K562 (cell line): ENCODE measurements at regions not wholly inside any gene's neighbourhood (a gene's known extent, or its start where the extent isn't known, plus 50 kb on each side); places are given as distances from the start of the nearest gene placed in this dataset.

Experiments used
- ATAC-seq: fragments of 200-7000 bp; cut with Tn5 transposase; 3 replicates; pipeline ENCODE4 v1.9.1; 2020; ENCODE audit warnings: moderate library complexity
- BruUV-seq: library from RNA; stranded (reverse); fragments of 400-500 nt; replicated peaks from 2 replicates; lab custom pipeline; 2021; lab: Mats Ljungman, UMichigan
- CTCF ChIA-PET: fragments of 300-600 bp; formaldehyde crosslinking; extraction: SDS; loops from one replicate; lab custom pipeline; 2021; ENCODE audit warnings: low intra/inter-chr PET ratio; lab: Yijun Ruan, JAX
- POLR2A ChIA-PET: fragments of 300-600, 350-650 bp; sonication (Branson Sonifier 250); formaldehyde crosslinking; extraction: SDS; loops from one replicate; lab custom pipeline; 2021; ENCODE audit warnings: antibody characterized with exemption, inconsistent platforms; lab: Yijun Ruan, JAX
- DNase-seq, 4 experiments: peaks; one replicate each; pipeline versions ENCODE4 v3.0.0 to v3.0.0-alpha.2; 2011 to 2018; ENCODE audit warnings: low spot score in 3 of 4, mixed read lengths in 3 of 4; ENCODE audit errors: extremely low read depth in 1 of 4
- FAIRE-seq: peaks from 2 replicates; lab custom pipeline; 2011; peaks lifted over from hg19 to GRCh38; lab: Jason Lieb, UNC
- H2AFZ ChIP-seq: 2 replicates; pipeline ENCODE4 v1.6.0; 2011; ENCODE audit warnings: low read depth, low read length, control low read depth, inconsistent platforms
- H3K27ac ChIP-seq: fragments of 200-600 bp; 3 replicates; pipeline ENCODE4 v1.8.0; 2011; ENCODE audit warnings: low read depth, mild to moderate bottlenecking, control low read depth, inconsistent platforms, low read length, moderate library complexity, mixed read lengths; ENCODE audit errors: extremely low read depth
- H3K27me3 ChIP-seq, 2 experiments: fragments of 300-600 bp in 1 of 2; 2 replicates in 1 of 2; 3 replicates in 1 of 2; pipeline versions ENCODE4 v1.6.0 to v1.8.0; 2011; ENCODE audit warnings: inconsistent platforms in 2 of 2, low read length in 2 of 2, mild to moderate bottlenecking in 1 of 2, mixed read lengths in 1 of 2, moderate library complexity in 1 of 2; ENCODE audit not compliant: control insufficient read depth in 2 of 2, insufficient read depth in 2 of 2
- H3K36me3 ChIP-seq: fragments of 300-600 bp; 3 replicates; pipeline ENCODE4 v1.8.0; 2011; ENCODE audit warnings: mild to moderate bottlenecking, low read length, inconsistent platforms; ENCODE audit not compliant: control insufficient read depth, insufficient read depth
- H3K4me1 ChIP-seq, 2 experiments: fragments of 200-600 bp in 1 of 2; replicated peaks in 1 of 2; 2 replicates in 1 of 2; 3 replicates in 1 of 2; pipeline versions ENCODE4 v1.5.1 to v1.8.0; 2011; ENCODE audit warnings: inconsistent platforms in 2 of 2, low read length in 2 of 2, mild to moderate bottlenecking in 1 of 2, mixed read lengths in 1 of 2, moderate library complexity in 1 of 2; ENCODE audit not compliant: control insufficient read depth in 2 of 2, insufficient read depth in 2 of 2
- H3K4me2 ChIP-seq: 2 replicates; pipeline ENCODE4 v1.6.1; 2011; ENCODE audit warnings: low read length, control low read depth, inconsistent platforms, mixed read lengths; ENCODE audit not compliant: insufficient read depth
- H3K4me3 ChIP-seq: fragments of 200-600 bp; sonication (generic), shearing (Covaris generic); 2 replicates; pipeline ENCODE4 v1.5.1; 2016; ENCODE audit warnings: control low read depth, inconsistent platforms
- H3K79me2 ChIP-seq: fragments of 200-600 bp; 3 replicates; pipeline ENCODE4 v1.8.0; 2011; ENCODE audit warnings: low read length, inconsistent platforms; ENCODE audit not compliant: control insufficient read depth, insufficient read depth
- H3K9ac ChIP-seq, 2 experiments: 2 replicates each; pipeline versions ENCODE4 v1.6.0 to v1.6.1; 2011; ENCODE audit warnings: low read depth in 2 of 2, low read length in 2 of 2, control low read depth in 1 of 2, inconsistent platforms in 1 of 2, mild to moderate bottlenecking in 1 of 2, mixed read lengths in 1 of 2; ENCODE audit not compliant: insufficient read depth in 1 of 2
- H3K9me1 ChIP-seq: one replicate; pipeline ENCODE4 v1.6.0; 2011; ENCODE audit warnings: inconsistent platforms, mild to moderate bottlenecking, low read length, moderate library complexity; ENCODE audit not compliant: control insufficient read depth, insufficient read depth
- H3K9me3 ChIP-seq: replicated peaks from 2 replicates; pipeline ENCODE4 v1.5.1; 2011; ENCODE audit warnings: low read depth, low read length, inconsistent platforms; ENCODE audit not compliant: control insufficient read depth, insufficient read depth
- H4K20me1 ChIP-seq: replicated peaks from 2 replicates; pipeline ENCODE4 v1.6.1; 2011; ENCODE audit warnings: low read length, inconsistent platforms, mixed read lengths; ENCODE audit not compliant: control insufficient read depth, insufficient read depth
- BRD4 ChIP-seq: fragments of 200-600 bp; sonication (generic); IDR thresholded peaks from 2 replicates; pipeline ENCODE4 v1.6.1; 2017; ENCODE audit warnings: inconsistent platforms
- CAMTA2 ChIP-seq: fragments of 250-450 bp; sonication (Bioruptor Pico); conservative IDR thresholded peaks from 2 replicates; pipeline ENCODE4 v1.5.1; 2022
- CEBPB ChIP-seq: fragments of 450-650 bp; IDR thresholded peaks from 2 replicates; pipeline ENCODE4 v1.6.1; 2016; ENCODE audit warnings: missing genetic modification characterization, missing compliant biosample characterization
- HDAC2 ChIP-seq: fragments of 450-650 bp; IDR thresholded peaks from 2 replicates; pipeline ENCODE4 v1.6.1; 2016; ENCODE audit warnings: mild to moderate bottlenecking
- LCOR ChIP-seq: sonication (generic); formaldehyde crosslinking; IDR thresholded peaks from 2 replicates; pipeline ENCODE4 v1.8.0; 2022; ENCODE audit warnings: mild to moderate bottlenecking, missing genetic modification reagents
- PYGO2 ChIP-seq: fragments of 450-650 bp; IDR thresholded peaks from 2 replicates; pipeline ENCODE4 v1.6.1; 2016; ENCODE audit warnings: mild to moderate bottlenecking, missing genetic modification characterization, moderate library complexity, missing compliant biosample characterization
- RBBP5 ChIP-seq: fragments of 200-600 bp; sonication (generic); IDR thresholded peaks from 2 replicates; pipeline ENCODE4 v1.6.1; 2012; ENCODE audit warnings: borderline replicate concordance, mild to moderate bottlenecking, low read length, control low read depth, inconsistent platforms; ENCODE audit not compliant: insufficient read depth, poor library complexity, severe bottlenecking
- SRF ChIP-seq, 2 experiments: fragments of 250-450, 450-650 bp in 1 of 2; sonication (Bioruptor Pico) in 1 of 2; sonication (generic) in 1 of 2; formaldehyde crosslinking; IDR thresholded peaks; 2 replicates each; pipeline versions ENCODE4 v1.5.0 to v1.5.1; 2020 to 2022; ENCODE audit warnings: mild to moderate bottlenecking in 1 of 2, missing genetic modification reagents in 1 of 2
- XRCC4 ChIP-seq: IDR thresholded peaks from one replicate; pipeline ENCODE4 v1.6.1; 2011; ENCODE audit not compliant: insufficient read depth, insufficient read length; ENCODE audit errors: extremely low read depth
- ZNF584 ChIP-seq: fragments of 200-800 bp; sonication (Bioruptor generic); IDR thresholded peaks from 2 replicates; pipeline ENCODE4 v1.6.1; 2016; ENCODE audit warnings: low read depth, mild to moderate bottlenecking, missing genetic modification characterization, missing compliant biosample characterization
- ZNF75A ChIP-seq: fragments of 450-650 bp; formaldehyde crosslinking; IDR thresholded peaks from 2 replicates; pipeline ENCODE4 v1.4.0; 2020; ENCODE audit warnings: mild to moderate bottlenecking
- ZNF76 ChIP-seq: fragments of 250-450 bp; sonication (Bioruptor Pico); IDR thresholded peaks from 2 replicates; pipeline ENCODE4 v1.4.0; 2020; ENCODE audit warnings: mild to moderate bottlenecking, moderate library complexity, borderline replicate concordance
- ZNF785 ChIP-seq: fragments of 250-450 bp; sonication (Bioruptor Pico); IDR thresholded peaks from 2 replicates; pipeline ENCODE4 v1.4.0; 2020; ENCODE audit warnings: mild to moderate bottlenecking
- WGBS: fragments of 100-300 bp; shearing (Covaris generic); methylation state at CpG from one replicate; pipeline ENCODE4 v1.1.6; 2016; ENCODE audit warnings: low coverage, mixed read lengths; ENCODE audit not compliant: insufficient coverage; ENCODE audit errors: missing lambda C conversion rate; 5-methylcytosine and 5-hydroxymethylcytosine counted together
- in situ Hi-C: fragments of 300-500 bp; cut with MboI; formaldehyde crosslinking; loops from 4 replicates; pipeline ENCODE4 v1.15.0; 2018; ENCODE audit warnings: inconsistent platforms, mixed read lengths
- intact Hi-C: fragments of 100-400 bp; cut with micrococcal nuclease; formaldehyde crosslinking; loops from 2 replicates; pipeline ENCODE4 v1.14.2; 2022
- TF ChIP-seq, protein P1 (sequence below): fragments of 450-650 bp; IDR thresholded peaks from 2 replicates; pipeline ENCODE4 v1.6.1; 2016
- TF ChIP-seq, protein P2 (sequence below): IDR thresholded peaks from 2 replicates; pipeline ENCODE4 v1.6.1; 2011; ENCODE audit warnings: borderline replicate concordance, low read depth, mild to moderate bottlenecking, moderate library complexity, low read length; ENCODE audit not compliant: insufficient read depth, poor library complexity, severe bottlenecking
- TF ChIP-seq, protein P3 (sequence below): fragments of 250-450 bp; sonication (Bioruptor Pico); IDR thresholded peaks from 2 replicates; pipeline ENCODE4 v1.8.0; 2021; ENCODE audit warnings: borderline replicate concordance, mild to moderate bottlenecking, moderate library complexity; ENCODE audit not compliant: poor library complexity, severe bottlenecking
- TF ChIP-seq, protein P4 (sequence below): fragments of 200-800 bp; sonication (Bioruptor generic); IDR thresholded peaks from 2 replicates; pipeline ENCODE4 v1.6.1; 2017; ENCODE audit warnings: missing genetic modification characterization, missing compliant biosample characterization
- TF ChIP-seq, protein P5 (sequence below): fragments of 250-450 bp; sonication (Bioruptor Pico); IDR thresholded peaks from 2 replicates; pipeline ENCODE4 v1.4.0; 2020

DNA sequence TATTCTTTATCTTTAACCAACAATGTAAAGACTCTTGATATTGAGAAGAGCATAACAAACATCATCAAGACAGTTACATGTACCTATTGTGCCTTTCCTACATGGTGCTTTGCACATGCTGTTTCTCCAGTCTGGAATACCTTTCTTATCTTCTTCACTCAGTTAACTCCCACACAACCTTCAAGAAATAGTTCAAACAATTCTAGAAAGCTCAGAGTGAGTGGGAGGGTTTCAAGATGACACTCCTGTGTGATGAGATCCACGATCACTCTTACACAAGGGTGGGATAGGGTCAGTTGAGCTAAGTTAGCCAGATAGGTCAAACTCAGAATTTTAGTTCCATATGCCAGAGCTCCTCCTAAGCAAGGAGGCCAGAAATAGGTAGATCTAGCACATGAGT lies 915.5 kb downstream of the NR2F1-AS1 start:
- CTCF ChIA-PET, result no interaction called here
- WGBS, result 0% methylated on average over 1 of the region's 1 CpG
- FAIRE-seq, result no peak
- in situ Hi-C loops (no loop called here), intact Hi-C loops (no loop called here)
- H3K36me3 ChIP-seq, result no peaks in the 10 kb centered on the region
- H2AFZ ChIP-seq, result no peak overlapping the region
- no peaks in the 10 kb centered on the region for H3K9me3 ChIP-seq
- ATAC-seq, result no peak
- H3K4me2 ChIP-seq, result no peak overlapping the region
- POLR2A ChIA-PET, result no interaction called here
- no TSS peak for BruUV-seq
- H4K20me1 ChIP-seq, result no peaks in the 10 kb centered on the region
- no peaks in the 10 kb centered on the region for H3K4me1 ChIP-seq
- no peaks in the 10 kb centered on the region for H3K27me3 ChIP-seq
- no peak for DNase-seq
- H3K27ac ChIP-seq, result no peak overlapping the region
- no peaks in the 10 kb centered on the region for H3K79me2 ChIP-seq
- H3K9ac ChIP-seq, result no peak overlapping the region
- H3K4me3 ChIP-seq, result no peak overlapping the region
- H3K9me1 ChIP-seq, result no peaks in the 10 kb centered on the region
- TF ChIP-seq SRF (CRISPR knock-in tag; IDR thresholded peaks at IDR 0.05) (no peak), RBBP5 (no peak), CAMTA2 (CRISPR knock-in tag) (no peak), XRCC4 (no peak), ZNF785 (CRISPR knock-in tag) (no peak), LCOR (no peak), CEBPB (no peak), ZNF584 (CRISPR knock-in tag) (no peak), HDAC2 (no peak), ZNF75A (CRISPR knock-in tag) (no peak), ZNF76 (CRISPR knock-in tag) (no peak), BRD4 (no peak), PYGO2 (tag) (no peak)
- TF ChIP-seq, protein P1, sequence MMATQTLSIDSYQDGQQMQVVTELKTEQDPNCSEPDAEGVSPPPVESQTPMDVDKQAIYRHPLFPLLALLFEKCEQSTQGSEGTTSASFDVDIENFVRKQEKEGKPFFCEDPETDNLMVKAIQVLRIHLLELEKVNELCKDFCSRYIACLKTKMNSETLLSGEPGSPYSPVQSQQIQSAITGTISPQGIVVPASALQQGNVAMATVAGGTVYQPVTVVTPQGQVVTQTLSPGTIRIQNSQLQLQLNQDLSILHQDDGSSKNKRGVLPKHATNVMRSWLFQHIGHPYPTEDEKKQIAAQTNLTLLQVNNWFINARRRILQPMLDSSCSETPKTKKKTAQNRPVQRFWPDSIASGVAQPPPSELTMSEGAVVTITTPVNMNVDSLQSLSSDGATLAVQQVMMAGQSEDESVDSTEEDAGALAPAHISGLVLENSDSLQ, result no peak
- TF ChIP-seq, protein P2, sequence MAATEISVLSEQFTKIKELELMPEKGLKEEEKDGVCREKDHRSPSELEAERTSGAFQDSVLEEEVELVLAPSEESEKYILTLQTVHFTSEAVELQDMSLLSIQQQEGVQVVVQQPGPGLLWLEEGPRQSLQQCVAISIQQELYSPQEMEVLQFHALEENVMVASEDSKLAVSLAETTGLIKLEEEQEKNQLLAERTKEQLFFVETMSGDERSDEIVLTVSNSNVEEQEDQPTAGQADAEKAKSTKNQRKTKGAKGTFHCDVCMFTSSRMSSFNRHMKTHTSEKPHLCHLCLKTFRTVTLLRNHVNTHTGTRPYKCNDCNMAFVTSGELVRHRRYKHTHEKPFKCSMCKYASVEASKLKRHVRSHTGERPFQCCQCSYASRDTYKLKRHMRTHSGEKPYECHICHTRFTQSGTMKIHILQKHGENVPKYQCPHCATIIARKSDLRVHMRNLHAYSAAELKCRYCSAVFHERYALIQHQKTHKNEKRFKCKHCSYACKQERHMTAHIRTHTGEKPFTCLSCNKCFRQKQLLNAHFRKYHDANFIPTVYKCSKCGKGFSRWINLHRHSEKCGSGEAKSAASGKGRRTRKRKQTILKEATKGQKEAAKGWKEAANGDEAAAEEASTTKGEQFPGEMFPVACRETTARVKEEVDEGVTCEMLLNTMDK, result no peak
- TF ChIP-seq, protein P3, sequence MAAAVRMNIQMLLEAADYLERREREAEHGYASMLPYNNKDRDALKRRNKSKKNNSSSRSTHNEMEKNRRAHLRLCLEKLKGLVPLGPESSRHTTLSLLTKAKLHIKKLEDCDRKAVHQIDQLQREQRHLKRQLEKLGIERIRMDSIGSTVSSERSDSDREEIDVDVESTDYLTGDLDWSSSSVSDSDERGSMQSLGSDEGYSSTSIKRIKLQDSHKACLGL (CRISPR knock-in tag), result no peak
- TF ChIP-seq, protein P4, sequence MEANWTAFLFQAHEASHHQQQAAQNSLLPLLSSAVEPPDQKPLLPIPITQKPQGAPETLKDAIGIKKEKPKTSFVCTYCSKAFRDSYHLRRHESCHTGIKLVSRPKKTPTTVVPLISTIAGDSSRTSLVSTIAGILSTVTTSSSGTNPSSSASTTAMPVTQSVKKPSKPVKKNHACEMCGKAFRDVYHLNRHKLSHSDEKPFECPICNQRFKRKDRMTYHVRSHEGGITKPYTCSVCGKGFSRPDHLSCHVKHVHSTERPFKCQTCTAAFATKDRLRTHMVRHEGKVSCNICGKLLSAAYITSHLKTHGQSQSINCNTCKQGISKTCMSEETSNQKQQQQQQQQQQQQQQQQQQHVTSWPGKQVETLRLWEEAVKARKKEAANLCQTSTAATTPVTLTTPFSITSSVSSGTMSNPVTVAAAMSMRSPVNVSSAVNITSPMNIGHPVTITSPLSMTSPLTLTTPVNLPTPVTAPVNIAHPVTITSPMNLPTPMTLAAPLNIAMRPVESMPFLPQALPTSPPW (CRISPR knock-in tag), result no peak
- TF ChIP-seq, protein P5, sequence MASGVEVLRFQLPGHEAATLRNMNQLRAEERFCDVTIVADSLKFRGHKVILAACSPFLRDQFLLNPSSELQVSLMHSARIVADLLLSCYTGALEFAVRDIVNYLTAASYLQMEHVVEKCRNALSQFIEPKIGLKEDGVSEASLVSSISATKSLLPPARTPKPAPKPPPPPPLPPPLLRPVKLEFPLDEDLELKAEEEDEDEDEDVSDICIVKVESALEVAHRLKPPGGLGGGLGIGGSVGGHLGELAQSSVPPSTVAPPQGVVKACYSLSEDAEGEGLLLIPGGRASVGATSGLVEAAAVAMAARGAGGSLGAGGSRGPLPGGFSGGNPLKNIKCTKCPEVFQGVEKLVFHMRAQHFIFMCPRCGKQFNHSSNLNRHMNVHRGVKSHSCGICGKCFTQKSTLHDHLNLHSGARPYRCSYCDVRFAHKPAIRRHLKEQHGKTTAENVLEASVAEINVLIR (CRISPR knock-in tag), result no peak
